ENCODE measurements at regions not wholly inside any gene's neighbourhood (a gene's known extent, or its start where the extent isn't known, plus 50 kb on each side); places are given as distances from the start of the nearest gene placed in this dataset.

- DNase-seq, result no peak
Measured at GRCh38 chr16:49216593-49216992, 65.0 kb downstream of the CBLN1 start.

- DNase-seq, result no peak
Measured at GRCh38 chr16:49213594-49213993, 68.0 kb downstream of the CBLN1 start.

DNA sequence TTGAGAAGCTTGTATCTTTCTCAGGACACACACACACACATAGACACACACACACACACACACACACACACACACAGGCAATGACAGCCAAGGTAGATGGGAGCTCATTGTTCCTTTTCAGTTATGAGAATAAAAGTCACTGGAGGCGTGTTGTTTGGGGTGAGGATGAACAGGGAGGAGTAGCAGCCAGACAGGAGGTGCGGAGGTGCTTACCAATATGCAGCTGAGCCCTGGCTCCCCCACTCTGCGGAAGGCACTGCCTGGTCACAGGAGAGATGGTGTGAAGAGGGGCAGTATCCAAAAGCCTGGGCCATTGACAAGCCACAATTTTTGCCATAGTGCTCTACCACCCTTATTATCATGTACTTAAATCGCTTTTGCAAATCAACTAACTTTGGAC lies 77.4 kb downstream of the CBLN1 start:
- DNase-seq, result no peak

GRCh38 chr16:49203361-49203760 lies 78.3 kb downstream of the CBLN1 start:
- DNase-seq, result no peak

DNA sequence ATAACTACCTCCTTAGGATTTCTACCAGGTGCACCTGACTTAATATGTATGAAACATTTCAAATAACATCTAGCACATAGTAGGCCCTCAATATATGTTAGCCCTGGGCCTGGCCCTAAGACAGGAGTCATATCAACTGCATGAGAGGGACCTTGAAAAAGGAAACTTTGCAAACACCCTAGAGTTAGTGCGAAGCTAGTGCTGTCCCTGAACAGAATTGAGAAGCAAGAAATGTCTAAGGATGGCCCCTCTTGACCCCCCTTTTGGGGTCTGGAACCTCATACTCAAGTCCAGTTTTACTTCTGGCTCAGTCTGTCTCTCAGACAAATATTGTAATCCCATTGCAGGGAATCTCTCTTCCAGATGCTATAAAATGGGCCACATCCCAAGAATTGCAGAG lies 80.5 kb downstream of the CBLN1 start:
- DNase-seq, result no peak

- DNase-seq, result no peak
Measured at GRCh38 chr16:49200223-49200820, 81.3 kb downstream of the CBLN1 start.

DNA sequence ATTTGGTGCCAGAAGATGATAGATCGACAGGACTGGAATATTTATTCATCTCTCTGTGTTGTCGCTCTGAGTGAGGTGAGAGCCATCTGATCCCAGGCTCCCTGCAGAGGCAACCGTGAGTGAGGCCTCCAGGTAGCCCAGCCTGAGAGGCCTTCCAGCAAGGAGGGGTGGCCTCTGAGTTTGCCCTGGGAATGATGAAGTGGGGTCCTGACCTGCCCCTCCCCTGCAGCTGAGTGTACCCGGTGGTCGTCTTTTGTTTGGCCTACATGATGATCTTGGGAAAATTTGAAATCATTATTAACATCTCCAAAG lies 86.4 kb downstream of the CBLN1 start:
- DNase-seq, result no peak

GRCh38 chr16:49194537-49195236 lies 87.0 kb downstream of the CBLN1 start:
- no peak for DNase-seq

DNA sequence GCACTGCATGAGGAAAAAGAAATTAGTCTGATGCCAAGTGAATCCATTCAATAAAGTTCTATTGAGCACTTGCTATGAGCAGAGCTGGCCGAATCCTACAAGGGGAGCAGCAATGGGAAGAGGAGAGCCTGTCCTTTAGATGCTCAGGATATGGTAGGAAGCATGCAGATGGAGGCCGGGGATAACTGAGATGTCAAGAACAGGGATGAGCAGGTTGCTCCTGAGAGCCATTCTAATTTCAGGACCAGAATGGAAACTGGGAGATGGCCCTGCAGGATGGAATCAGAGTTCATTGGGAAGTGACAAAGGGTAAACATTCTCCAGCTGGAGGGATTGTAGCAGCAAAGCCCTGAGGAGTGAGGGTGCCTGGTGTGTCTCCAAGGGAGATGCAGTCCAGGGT lies 88.0 kb downstream of the CBLN1 start:
- no peak for DNase-seq

DNA sequence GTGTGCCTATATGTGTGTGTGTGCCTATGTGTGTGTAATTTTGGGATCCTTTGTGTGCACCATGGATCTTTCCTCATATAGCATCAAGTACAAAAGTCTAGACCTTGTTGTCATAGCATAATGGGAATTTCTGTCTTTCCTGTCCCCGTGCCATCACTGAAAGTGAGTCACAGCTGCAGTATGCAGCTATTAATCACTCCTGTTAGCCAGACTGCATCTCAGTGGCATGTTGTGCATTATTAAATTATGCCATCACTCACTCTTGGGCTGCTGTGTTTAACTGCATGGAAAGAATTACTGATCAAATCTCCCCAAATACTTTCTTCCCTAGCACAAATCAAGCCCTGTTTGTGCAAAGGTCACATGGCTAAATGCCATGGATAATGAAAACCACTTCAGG lies 92.4 kb downstream of the CBLN1 start:
- DNase-seq, result no peak

GRCh38 chr16:49183911-49184310 lies 97.7 kb downstream of the CBLN1 start:
- no peak for DNase-seq

DNA sequence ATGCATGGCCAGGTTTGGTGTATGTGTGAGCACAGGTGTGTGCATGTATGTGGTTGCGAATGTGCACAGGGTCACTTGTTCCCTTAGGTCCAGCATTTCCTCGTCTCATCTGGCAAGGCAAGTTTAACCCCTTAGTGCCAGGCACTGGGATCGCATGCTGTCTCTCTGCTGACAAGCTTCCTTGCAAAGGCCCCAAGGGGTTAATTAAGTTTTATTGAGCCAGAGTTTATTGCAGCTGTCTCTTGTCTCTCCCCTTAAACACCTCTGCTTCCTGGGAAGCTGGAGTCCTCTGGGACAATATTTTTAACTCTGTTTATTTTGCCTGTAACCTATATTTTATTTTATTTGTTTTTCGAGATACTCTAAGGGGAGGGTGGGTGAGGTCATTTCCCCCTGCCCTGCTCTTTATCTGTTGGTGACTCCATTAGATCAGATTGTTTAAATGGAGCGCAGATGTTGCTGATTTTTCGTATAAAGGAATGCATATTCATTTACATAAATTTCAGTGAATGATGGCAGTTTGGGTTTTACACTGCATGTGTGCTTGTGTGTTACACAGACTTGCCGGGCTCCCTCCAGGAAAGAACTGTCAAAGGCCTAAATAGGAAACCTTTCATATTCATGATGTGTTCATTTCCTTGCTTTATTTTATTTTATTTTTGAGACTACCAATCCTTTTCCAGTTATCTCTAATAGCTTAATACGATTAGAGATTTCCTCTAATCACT lies 99.7 kb downstream of the CBLN1 start:
- DNase-seq, result no peak

GRCh38 chr16:49179714-49180330 lies 101.8 kb downstream of the CBLN1 start:
- no peak for DNase-seq

DNA sequence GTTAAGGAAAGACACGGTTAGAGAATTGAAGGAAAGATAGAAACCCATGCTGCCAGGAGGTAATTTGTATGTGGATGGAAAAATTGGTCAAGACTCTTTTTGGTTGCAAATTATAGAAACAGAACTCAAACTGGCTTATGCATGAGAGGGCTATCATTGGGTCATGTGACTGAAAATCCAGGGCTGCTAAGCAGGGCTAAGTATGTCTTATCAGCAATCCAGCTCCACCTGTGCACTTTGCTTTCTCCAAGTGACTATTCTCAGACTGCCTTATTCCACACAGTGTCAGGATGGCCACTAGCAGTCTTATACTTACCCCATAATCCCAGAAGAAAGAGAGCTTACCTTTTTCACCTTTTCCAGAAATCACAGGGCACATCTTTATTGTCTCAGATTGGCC lies 113.5 kb downstream of the CBLN1 start:
- no peak for DNase-seq

- DNase-seq, result no peak
Measured at GRCh38 chr16:49165025-49165424, 116.6 kb downstream of the CBLN1 start.

- no peak for DNase-seq
Measured at GRCh38 chr16:49161191-49161590, 120.4 kb downstream of the CBLN1 start.

DNA sequence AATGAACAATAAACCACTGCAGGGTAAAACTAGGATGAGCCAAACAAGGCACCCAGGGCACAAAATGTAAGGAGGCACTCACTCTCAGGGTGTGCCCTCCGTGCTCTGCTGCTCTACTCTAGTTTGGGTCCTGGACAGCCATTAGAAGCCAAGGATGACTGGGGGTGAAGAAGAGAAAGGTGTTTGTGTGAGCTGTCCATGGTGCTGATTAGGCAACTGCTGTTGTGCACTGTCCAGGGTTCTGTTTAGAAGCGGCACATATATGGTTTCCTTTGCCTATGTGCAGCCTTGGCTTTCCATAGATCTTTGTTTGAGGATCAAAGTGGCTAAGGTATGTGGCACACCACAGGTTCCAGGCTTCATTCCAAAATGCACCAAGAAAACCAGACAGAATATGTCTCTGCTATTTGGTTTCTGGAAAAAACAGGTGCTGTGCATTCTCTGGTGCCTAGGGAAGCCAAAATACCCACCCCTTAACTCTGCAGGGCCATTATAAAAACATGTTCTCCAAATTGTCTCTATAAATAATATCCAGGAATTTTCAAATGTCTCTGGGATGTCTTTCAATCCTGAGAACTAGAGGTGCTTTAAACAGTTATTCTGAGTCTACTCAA lies 123.5 kb downstream of the CBLN1 start:
- no peak for DNase-seq

DNA sequence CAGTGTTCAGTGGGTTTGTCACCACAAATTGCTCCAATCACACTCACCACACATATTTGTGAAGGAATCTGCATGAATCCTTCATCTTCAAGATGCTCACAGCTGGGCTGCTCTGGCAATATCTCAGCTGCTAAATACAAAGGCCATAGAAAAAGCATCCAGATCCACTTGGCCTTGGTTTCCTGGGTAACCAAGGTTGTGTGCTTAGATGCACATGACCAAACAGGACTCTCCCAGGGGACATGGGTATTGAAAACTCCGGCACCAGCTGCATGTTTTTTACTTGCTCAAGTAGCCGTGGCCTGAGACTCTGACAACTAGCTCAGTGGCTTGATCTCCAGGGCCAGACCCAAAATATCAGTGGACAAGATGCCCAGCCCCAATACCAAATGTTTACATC lies 131.3 kb downstream of the CBLN1 start:
- no peak for DNase-seq

GRCh38 chr16:49148410-49148809 lies 133.2 kb downstream of the CBLN1 start:
- DNase-seq, result no peak

DNA sequence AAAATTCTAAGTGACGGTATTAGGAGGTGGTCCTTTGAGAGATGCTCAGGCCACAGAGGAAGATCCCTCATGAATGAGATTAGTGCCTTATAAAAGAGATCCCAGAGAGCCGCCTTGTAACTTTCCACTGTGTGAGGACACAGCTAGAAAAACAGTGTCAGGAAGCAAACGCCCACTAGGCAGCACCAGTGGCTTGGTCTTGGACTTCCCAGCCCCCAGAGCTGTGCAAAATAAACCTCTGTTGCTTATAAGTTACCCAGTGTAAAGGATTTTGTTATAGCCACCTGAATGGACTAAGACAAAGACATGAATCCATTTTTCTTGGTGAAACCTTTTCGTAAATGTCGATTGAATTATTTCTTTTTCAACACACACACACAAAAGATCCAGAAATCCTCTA lies 141.0 kb downstream of the CBLN1 start:
- no peak for DNase-seq

GRCh38 chr16:49130397-49130796 lies 151.2 kb downstream of the CBLN1 start:
- no peak for DNase-seq

DNA sequence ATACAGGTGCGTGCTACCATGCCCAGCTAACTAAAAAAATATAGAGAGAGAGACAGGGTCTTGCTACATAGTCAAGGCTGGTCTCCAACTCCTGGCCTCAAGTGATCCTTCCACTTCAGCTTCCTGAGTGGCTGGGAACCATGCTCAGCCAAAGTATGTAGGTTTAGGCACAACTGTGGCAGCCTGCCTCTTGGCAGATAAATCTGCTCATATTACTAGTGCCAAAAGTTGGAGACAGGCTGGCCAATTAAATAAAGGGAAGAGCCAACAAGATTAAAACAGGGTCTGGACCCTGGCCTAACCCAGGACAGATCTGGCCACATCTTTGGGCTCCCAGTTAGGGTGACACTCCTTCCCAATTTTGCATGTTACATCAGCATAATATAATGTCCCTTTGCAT lies 151.7 kb downstream of the CBLN1 start:
- DNase-seq, result no peak

GRCh38 chr16:49128740-49129139 lies 152.9 kb downstream of the CBLN1 start:
- DNase-seq, result no peak

- no peak for DNase-seq
Measured at GRCh38 chr16:49127103-49127502, 154.5 kb downstream of the CBLN1 start.
